WI38 (cell line): ENCODE measurements at regions not wholly inside any gene's neighbourhood (a gene's known extent, or its start where the extent isn't known, plus 50 kb on each side); places are given as distances from the start of the nearest gene placed in this dataset.
"Not testable (repeated sequence)": the region's sequence is repeated elsewhere in the genome, so short reads cannot be mapped to it uniquely, and the experiment has no call there.

Experiments used
- H3K4me3 ChIP-seq: 2 replicates; pipeline ENCODE4 v1.5.1; 2011; ENCODE audit warnings: low read depth, mild to moderate bottlenecking, control low read depth, low read length
- TF ChIP-seq, protein P1 (sequence below): IDR thresholded peaks from 2 replicates; pipeline ENCODE4 v1.5.1; 2012; ENCODE audit warnings: low read depth, mild to moderate bottlenecking, control low read depth, low read length

DNA sequence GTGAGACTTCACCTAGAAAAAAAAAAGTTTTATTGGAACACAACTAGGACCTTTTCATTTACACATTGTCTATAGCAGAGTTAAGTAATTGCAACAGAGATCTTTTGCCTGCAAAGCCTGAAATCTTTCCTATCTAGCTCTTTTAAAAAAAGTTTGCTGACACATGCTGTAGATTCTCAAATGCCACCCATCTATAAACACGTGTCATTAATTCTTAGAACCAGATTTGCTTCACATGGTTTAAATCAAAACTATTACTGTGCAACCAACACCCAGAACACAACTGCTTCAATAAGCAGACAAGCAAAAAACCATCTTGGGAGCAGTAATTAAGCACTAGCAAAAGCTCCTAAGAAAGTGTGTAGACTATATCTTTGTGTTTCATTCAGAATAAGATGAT, 55.0 kb downstream of the OXSM start:
- TF ChIP-seq, protein P1, sequence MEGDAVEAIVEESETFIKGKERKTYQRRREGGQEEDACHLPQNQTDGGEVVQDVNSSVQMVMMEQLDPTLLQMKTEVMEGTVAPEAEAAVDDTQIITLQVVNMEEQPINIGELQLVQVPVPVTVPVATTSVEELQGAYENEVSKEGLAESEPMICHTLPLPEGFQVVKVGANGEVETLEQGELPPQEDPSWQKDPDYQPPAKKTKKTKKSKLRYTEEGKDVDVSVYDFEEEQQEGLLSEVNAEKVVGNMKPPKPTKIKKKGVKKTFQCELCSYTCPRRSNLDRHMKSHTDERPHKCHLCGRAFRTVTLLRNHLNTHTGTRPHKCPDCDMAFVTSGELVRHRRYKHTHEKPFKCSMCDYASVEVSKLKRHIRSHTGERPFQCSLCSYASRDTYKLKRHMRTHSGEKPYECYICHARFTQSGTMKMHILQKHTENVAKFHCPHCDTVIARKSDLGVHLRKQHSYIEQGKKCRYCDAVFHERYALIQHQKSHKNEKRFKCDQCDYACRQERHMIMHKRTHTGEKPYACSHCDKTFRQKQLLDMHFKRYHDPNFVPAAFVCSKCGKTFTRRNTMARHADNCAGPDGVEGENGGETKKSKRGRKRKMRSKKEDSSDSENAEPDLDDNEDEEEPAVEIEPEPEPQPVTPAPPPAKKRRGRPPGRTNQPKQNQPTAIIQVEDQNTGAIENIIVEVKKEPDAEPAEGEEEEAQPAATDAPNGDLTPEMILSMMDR: no peak
- H3K4me3 ChIP-seq: no peak overlapping the region

DNA sequence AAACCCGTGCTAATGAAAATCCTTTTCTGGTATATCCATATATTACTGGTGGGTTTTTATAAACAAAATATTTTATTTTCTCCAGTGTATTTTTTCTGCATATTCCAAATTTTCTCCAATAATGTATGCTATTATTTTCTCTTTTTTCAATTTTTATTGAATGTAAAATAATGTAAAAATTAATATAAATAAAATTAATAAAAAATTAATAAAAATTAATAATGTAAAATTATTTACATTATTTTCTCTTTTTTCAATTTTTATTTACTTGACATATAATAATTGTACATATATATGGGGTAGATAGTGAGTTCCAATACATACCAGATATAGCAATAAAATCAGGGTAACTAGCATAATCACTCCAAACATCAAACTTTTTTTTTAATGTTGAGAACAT, 56.4 kb downstream of the OXSM start:
- TF ChIP-seq, protein P1: no peak
- no peak overlapping the region for H3K4me3 ChIP-seq

DNA sequence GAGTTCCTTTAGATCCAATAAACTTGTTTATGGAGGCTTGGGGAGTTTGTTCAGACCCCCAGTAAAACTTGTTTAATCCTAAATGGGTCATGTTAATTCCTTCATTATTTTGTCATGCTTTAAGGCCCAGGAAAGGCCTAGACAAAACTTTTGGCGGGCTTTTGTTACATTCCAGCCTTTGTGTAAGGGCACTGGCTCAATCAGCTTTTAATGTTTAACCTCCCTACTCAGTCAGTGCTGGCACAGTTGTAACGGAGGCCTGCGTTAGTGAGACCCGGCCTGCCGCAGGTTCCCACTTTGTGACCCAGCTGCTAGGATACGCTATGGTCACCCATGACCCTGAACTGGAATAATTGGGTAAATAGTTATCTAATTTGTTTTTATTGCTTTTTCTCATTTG, 59.2 kb downstream of the OXSM start:
- no peak overlapping the region for H3K4me3 ChIP-seq
- TF ChIP-seq, protein P1: no peak

DNA sequence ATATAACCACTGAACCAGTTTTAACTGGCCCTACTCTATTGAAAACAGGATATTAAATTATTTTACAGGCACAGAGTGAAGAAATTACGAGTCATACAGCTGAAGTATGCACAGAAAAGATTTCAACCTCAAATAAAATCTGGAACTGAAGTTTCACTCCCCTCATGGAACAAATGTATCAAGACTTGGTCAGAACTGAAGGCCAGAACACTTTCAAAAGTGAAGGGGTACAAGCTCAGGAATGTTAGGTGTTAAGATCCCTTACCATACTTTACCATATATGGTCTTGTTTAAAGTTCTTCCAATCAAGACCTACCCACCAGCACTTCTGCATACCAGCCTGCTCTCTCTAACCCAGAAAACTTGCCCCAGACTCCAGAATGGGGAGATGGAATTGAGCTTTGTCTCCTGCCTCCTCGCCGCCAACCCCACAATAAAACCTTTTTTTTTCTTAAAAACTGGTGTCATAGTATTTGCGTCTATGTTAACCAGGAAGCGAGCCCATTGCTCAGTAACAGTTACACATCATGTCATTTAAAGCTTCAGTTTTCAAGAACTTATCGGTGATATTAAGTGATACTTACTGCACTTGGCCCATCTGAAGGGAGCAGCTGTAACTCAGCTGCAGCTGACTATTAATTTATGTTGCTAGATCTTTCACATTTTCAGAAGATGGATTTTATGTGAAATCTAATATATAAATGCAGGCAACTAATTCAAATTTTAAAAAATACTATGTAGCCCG, 59.9 kb downstream of the OXSM start:
- no peak overlapping the region for H3K4me3 ChIP-seq
- TF ChIP-seq, protein P1: no peak

DNA sequence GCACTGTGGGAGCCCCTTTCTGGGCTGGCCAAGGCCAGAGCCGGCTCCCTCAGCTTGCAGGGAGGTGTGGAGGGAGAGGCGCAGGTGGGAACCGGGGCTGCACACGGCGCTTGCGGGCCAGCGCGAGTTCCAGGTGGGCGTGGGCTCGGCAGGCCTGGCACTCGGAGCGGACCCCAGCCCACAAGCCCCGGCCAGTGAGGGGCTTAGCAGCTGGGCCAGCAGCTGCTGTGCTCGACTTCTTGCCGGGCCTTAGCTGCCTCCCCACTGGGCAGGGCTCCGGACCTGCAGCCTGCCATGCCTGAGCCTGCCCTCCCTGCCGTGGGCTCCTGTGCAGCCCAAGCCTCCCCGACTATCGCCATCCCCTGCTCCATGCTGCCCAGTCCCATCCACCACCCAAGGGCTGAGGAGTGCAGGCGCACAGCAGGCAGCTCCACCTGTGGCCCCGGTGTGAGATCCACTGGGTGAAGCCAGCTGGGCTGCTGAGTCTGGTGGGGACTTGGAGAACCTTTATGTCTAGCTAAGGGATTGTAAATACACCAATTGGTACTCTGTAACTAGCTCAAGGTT, 61.9 kb downstream of the OXSM start:
- not testable (repeated sequence) for H3K4me3 ChIP-seq

DNA sequence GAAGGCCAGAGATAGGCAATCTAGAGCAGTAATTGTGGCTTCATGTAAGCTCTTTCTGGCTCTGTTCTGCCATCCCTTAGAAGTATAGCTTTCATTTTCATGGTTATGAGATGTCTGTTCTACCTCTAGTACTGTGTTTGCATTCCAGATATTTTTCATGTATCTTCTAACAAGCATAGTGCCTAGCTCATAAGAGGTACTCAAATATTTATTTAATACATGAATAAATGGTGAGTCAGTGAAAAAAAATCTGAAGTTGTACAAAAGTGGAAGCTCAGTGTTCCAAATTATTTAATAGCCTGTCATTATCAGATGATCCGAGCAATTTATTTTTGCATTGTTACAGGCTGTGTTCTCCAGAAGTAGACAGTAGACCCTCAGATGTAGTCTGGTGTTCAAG, 64.3 kb downstream of the OXSM start:
- H3K4me3 ChIP-seq: no peak overlapping the region

DNA sequence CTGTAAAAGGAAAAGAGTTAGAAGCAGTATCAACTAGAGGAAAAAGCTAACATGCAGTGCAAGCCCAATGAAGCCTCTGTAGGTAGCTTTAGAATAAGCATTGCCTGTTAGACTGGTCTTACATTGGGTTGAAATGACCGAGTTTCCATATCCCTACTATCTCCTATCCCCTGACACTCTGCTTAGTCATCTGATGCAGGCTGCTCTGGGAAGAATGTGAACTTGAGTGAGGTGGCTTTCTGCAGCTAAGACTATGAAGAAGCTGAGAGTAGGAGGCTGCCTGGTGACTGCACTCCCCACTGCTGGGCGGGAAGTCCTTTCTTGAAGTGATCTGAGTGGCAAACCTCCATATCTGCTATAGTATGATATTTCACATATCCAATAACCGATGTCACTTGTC, 64.7 kb downstream of the OXSM start:
- H3K4me3 ChIP-seq: no peak overlapping the region
- TF ChIP-seq, protein P1: no peak

More for the DNA sequence above, 64.3 kb downstream of the OXSM start:
- TF ChIP-seq, protein P1: no peak
